ENCODE measurements at regions not wholly inside any gene's neighbourhood (a gene's known extent, or its start where the extent isn't known, plus 50 kb on each side); places are given as distances from the start of the nearest gene placed in this dataset.

- DNase-seq = no peak
- Histone ChIP-seq H3K9me3 (replicated peaks in 1 of 3) (no peaks in the 10 kb centered on the region), H3K36me3 (replicated peaks in 1 of 2) (no peaks in the 10 kb centered on the region), H3K4me1 (replicated peaks in 1 of 2) (no peaks in the 10 kb centered on the region), H3K27ac (no peak overlapping the region), H3K27me3 (no peaks in the 10 kb centered on the region), H3K4me3 (no peak overlapping the region)
- 76 to 92% (median 88%) methylated on average over 3 of the region's 3 CpGs for WGBS, 4 donors
- intact Hi-C loops (cut with DNase I) = no loop called here
- TF ChIP-seq, protein P1, sequence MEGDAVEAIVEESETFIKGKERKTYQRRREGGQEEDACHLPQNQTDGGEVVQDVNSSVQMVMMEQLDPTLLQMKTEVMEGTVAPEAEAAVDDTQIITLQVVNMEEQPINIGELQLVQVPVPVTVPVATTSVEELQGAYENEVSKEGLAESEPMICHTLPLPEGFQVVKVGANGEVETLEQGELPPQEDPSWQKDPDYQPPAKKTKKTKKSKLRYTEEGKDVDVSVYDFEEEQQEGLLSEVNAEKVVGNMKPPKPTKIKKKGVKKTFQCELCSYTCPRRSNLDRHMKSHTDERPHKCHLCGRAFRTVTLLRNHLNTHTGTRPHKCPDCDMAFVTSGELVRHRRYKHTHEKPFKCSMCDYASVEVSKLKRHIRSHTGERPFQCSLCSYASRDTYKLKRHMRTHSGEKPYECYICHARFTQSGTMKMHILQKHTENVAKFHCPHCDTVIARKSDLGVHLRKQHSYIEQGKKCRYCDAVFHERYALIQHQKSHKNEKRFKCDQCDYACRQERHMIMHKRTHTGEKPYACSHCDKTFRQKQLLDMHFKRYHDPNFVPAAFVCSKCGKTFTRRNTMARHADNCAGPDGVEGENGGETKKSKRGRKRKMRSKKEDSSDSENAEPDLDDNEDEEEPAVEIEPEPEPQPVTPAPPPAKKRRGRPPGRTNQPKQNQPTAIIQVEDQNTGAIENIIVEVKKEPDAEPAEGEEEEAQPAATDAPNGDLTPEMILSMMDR (IDR thresholded peaks at IDR 0.05) = no peak
- no peak for TF ChIP-seq POLR2A (IDR thresholded peaks at IDR 0.05)
Observed at GRCh38 chr7:115850774-115851173, 179.8 kb downstream of the TFEC start.

GRCh38 chr7:115844857-115845256 is 185.7 kb downstream of the TFEC start:
- TF ChIP-seq, protein P1 (IDR thresholded peaks at IDR 0.05) = no peak
- TF ChIP-seq POLR2A (IDR thresholded peaks at IDR 0.05) = no peak
- no peak for DNase-seq
- Histone ChIP-seq H3K27ac (no peak overlapping the region), H3K9me3 (replicated peaks in 1 of 3) (no peaks in the 10 kb centered on the region), H3K4me1 (replicated peaks in 1 of 2) (no peaks in the 10 kb centered on the region), H3K4me3 (no peak overlapping the region), H3K27me3 (no peaks in the 10 kb centered on the region), H3K36me3 (replicated peaks in 1 of 2) (no peaks in the 10 kb centered on the region)
- 68 to 84% (median 79%) methylated on average over 1 of the region's 1 CpG for WGBS, 4 donors
- intact Hi-C loops (cut with DNase I) = no loop called here

DNA sequence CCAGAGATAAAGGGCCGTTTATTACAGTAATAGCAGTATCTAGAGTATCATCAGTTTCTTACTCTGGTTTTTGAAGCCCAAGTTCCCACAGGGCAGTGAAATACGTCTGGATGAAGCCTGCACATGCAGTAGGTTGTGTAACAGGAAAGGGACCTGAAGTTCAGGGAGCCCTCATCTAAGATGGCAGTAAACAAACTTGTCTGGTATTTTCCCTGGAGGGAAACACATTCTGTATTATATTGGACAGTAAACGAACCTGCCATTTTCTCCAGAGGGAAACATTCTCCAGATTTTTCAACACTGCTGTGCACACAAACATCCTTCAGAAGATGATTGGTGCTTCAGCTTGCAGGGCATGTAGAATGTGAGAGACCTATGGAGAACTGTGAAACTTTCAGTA is 189.9 kb downstream of the TFEC start:
- 31 to 41% (median 35%) methylated on average over 3 of the region's 3 CpGs for WGBS, 4 donors
- intact Hi-C loops (cut with DNase I) = no loop called here
- TF ChIP-seq, protein P1 (IDR thresholded peaks at IDR 0.05) = no peak
- TF ChIP-seq POLR2A (IDR thresholded peaks at IDR 0.05) = no peak

DNA sequence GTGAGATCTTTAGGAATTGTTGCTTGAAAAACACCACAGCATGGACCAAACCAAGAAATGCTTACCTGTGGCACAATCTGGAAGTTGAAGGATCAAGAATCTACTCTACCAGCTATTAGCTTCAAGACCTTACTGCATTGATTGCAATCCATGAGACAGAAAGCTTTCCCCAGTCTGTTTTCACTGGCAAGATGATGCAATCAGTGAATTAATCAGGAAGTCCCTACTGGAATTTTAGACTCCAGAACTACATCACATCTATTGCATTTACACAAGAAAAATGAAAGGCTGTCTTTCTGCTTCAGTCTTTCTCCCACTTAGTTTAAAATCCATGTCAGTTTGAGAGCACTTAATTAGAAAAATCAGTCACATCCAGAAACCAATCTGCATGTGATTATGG is 191.7 kb downstream of the TFEC start:
- no peak overlapping the region for H3K4me3 ChIP-seq
- no peaks in the 10 kb centered on the region for H3K36me3 ChIP-seq (replicated peaks in 1 of 2)
- no peak overlapping the region for H3K27ac ChIP-seq
- H3K27me3 ChIP-seq = no peaks in the 10 kb centered on the region
- H3K9me3 ChIP-seq (replicated peaks in 1 of 3) = no peaks in the 10 kb centered on the region
- intact Hi-C loops (cut with DNase I) = no loop called here
- TF ChIP-seq, protein P1 (IDR thresholded peaks at IDR 0.05) = no peak
- TF ChIP-seq POLR2A (IDR thresholded peaks at IDR 0.05) = no peak
- H3K4me1 ChIP-seq (replicated peaks in 1 of 2) = no peaks in the 10 kb centered on the region
- no peak for DNase-seq

More for the DNA sequence above, 189.9 kb downstream of the TFEC start:
- no peaks in the 10 kb centered on the region for H3K36me3 ChIP-seq (replicated peaks in 1 of 2)
- no peaks in the 10 kb centered on the region for H3K27me3 ChIP-seq
- no peaks in the 10 kb centered on the region for H3K9me3 ChIP-seq (replicated peaks in 1 of 3)
- H3K4me3 ChIP-seq = no peak overlapping the region
- H3K27ac ChIP-seq = no peak overlapping the region
- no peaks in the 10 kb centered on the region for H3K4me1 ChIP-seq (replicated peaks in 1 of 2)
- DNase-seq = no peak
